ENCODE measurements at regions not wholly inside any gene's neighbourhood (a gene's known extent, or its start where the extent isn't known, plus 50 kb on each side); places are given as distances from the start of the nearest gene placed in this dataset.
"Not testable (repeated sequence)": the region's sequence is repeated elsewhere in the genome, so short reads cannot be mapped to it uniquely, and the experiment has no call there.

DNA sequence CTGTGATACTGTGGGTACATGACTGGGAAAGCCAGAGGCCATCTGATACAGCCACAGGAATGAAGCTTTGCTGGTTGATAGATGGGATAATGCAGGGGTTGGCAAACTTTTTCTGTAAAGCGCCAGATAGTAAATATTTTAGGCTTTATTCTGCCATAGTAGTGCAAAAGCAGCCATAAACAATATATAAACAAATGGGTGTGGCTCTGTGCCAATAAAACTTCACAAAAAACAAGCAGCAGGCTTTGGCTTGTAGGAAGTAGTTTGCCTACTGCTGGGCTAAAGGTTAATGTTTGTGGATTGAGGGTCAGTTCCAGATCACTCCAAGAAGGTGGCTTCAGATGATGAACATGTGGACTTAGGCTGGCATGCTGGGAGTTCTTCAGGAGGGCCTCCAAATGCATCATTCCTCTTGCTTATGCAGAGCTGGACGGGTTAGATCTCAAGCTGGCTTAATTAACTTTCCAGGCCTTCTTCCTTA, 305.7 kb downstream of the RPLP1 start:
- intact Hi-C loops (cut with micrococcal nuclease), result no loop called here

DNA sequence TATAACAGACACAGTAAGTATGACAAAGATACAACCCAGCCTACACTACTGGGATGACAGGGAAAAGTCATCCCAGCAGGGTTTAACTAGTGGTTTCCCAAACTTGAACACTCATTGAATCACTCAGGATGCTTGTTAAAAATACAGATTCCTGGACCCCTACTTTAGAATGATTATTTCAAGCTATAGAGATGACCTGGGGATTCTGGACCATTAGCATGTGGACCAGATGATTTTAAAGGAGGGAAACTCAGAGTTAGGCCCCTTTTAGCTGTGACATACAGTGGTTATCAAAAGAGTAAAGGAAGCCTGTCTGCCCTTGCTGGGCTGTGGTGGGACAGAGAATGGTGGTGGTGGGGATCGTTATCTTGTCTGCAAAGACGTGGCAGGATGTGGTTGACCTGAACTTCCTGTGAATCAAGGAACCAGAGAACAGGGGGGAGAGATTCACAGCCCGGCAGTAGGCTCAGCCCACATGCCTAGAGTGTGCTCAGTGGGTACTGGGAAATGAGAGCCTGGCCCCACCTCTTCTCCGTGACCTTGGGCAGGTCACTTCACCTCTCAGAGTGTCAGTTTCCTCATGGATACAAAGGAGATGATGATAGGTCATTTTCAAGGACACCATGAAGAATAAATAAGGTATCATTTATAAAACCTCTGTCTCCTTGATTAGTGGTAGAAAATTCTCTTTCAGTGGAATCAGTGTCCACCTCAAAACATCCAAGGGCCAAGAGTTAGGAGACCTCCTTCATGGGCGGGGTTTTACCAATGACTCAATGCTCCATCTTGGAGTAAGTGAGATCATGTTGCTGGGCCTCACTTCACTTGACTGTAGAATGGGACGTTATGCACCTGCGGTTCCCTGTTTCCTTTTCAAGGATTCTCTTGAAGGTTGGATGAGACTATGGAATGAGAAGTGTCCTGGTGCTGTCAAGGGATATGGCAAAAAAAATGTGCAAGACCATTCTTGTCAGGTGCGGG, 306.5 kb downstream of the RPLP1 start:
- intact Hi-C loops (cut with micrococcal nuclease), result loop anchor here (1.0 kb wide), 3 partner anchors 45 to 340 kb away; no protein-coding TSS in a partner anchor

DNA sequence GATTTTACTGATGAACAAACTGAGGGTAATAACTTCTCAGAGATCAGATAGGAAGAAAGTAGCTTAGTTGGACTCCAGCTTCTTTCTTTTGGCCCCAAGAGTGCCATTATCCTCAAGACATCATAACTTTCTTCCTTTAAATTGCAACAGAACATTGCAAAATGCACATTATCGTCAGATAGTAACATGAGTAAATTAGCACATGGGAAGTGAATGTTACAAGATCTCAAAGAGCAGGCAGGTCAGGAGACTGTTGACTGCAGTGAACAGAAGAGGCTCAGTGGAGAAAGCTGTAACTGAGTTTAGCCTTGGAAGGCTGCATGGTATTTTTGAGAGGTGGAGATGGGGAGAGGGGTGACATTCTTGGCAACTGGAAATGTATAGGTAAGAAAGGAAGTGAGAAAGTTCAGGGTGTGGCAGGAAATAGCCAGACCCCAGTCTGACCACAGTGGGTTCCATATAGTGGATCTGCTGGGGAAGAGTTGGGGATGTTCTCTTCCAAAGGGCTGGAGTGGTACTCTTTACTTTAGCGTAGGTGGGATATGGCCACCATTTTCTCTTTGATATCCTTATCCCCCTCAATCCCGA, 307.7 kb downstream of the RPLP1 start:
- intact Hi-C loops (cut with micrococcal nuclease), result loop anchor here (2.0 to 5.0 kb wide), 2 partner anchors 598 to 732 kb away; partner anchors contain the start of gene GLCE

DNA sequence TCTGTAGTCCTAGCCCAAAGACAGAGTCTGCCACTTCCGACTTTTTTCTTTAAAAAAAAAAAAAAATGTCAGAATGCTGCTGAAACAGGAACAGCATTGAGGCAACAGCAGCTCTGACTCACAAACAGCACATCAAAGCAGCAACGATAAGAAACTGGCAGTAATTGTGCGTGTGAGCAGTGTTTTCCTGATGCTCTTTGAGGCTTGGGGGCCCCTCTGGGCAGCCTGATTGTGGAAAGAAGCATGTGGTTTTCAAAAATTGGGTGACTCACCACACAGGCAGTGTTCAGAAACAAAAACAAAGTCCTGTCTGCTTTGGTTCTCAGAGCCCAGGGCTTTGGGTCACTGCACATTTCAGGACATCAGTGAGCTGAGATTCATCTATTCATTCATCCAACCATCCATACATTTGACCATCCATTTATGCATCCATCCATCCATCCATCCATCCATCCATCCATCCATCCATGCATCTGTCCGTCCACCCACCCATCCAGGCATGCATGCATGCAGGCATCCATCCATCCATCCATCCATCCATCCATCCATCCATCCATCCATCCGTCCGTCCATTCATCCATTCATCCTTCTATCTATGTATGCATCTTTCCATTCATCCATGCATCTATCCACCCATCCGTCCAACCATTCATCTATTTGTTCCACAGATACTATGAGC, 308.4 kb downstream of the RPLP1 start:
- intact Hi-C loops (cut with micrococcal nuclease), result loop anchor here (2.0 to 5.0 kb wide), 2 partner anchors 599 to 732 kb away; partner anchors contain the start of gene GLCE

DNA sequence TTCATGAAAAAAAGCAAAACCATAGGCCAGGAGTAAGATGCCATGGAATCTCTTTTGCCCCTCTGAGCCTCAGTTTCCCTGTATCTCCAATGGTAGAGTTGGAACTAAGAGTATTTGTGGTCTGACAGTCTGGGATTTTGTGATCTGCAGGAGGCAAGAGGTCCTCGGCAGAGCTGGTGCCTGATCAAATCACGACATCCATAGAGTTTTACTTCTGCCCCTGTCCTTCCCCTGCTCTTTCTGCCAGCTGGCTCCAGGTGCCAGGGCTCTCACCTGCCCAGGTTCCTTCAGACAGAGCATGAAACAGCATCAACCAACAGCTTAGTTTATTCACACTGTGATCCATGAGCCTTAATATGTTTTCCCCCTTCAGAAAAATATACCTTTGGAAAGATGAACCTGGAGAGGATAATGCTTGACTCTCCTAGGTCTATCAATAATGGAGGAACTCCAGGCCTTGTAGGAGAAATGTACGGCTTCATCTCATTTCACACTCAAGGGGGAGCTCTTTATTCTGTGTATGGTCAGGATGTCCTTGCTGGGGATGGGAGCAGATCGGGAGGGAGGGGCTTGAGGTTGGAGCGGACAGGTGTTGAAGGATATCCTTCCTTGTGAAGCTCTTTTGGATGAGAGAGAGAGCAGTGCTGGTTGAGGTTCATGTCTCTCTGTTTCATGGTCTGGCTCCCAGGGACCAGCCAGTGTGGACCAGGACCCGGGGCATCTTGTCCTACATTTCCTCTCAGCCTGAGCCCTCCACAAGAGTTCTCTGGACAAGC, 309.9 kb downstream of the RPLP1 start:
- intact Hi-C loops (cut with micrococcal nuclease), result loop anchor here (5.0 kb wide), 1 partner anchor 600 kb away; the partner anchor contains the start of gene GLCE

DNA sequence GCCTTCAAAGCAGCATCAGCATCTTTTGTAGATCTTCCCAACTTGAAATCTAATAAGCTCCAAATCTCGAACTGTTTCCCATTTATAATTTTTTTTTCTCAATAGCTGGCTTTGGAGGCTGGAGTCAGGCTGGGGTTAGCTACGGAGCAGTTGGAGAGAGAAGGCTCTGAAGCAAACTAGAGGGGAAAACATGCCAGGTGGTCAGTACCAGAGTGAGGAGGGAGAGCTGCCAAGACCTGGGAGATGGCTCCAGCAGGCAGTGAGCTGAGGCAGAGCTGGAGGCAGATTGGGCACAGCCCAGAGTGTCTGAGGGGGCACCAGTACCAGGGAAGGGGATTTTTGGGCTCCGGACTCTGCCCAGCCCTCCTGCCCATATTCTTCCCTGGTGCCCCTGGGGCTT, 311.2 kb downstream of the RPLP1 start:
- intact Hi-C loops (cut with micrococcal nuclease), result loop anchor here (5.0 kb wide), 1 partner anchor 602 kb away; the partner anchor contains the start of gene GLCE

DNA sequence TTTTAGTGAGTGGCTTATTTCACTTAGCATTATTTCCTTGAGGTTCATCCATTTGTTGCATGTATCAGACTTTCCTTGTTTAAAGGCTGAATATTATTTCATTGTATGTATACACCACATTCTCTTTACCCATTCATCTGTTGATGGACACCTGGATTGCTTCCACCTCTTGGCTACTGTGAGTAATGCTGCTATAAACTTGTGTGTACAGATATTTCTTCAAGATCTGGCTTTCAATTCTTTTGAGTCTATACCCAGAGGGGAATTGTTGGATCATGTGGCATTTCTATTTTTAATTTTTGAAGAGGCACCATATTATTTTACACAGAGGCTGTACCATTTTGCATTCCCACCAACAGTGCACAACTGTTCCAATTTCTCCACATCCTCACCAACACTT, 313.5 kb downstream of the RPLP1 start:
- intact Hi-C loops (cut with micrococcal nuclease), result no loop called here

DNA sequence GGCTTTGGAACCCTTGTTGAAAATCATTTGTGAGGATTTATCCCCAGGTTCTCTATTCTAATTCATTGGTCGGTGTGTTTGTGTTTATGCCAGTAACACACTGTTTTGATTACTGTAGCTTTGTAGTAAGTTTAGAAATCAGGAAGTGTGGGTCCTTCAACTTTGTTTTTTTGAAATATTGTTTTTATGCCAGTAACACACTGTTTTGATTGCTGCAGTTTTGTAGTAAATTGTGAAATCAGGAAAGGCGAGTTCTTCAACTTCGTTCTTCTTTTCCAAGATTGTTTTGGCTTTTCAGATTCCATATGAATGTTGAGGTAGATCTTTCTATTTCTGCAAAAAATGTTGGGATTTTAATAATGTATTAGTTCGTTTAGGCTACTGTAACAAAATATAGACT, 314.6 kb downstream of the RPLP1 start:
- intact Hi-C loops (cut with micrococcal nuclease), result no loop called here

DNA sequence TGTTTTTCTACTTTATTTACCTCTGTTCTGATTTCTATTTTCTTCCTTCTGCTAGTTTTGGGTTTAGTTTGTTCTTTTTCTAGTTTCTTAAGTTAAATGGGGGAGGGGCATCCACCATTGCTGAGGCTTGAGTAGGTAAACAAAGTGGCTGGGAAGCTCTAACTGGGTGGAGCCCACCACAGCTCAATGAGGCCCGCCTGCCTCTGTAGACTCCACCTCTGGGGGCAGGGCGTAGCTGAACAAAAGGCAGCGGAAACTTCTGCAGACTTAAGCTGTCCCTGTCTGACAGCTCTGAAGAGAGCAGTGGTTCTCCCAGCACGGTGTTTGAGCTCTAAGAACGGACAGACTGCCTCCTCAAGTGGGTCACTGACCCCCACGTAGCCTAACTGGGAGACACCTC, 316.7 kb downstream of the RPLP1 start:
- intact Hi-C loops (cut with micrococcal nuclease), result not testable (repeated sequence)

DNA sequence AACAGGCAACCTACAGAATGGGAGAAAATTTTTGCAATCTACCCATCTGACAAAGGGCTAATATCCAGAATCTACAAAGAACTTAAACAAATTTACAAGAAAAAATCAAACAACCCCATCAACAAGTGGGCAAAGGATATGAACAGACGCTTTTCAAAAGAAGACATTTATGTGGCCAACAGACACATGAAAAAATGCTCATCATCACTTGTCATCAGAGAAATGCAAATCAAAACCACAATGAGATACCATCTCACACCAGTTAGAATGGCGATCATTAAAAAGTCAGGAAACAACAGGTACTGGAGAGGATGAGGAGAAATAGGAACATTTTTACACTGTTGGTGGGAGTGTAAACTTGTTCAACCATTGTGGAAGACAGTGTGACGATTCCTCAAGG, 321.6 kb downstream of the RPLP1 start:
- intact Hi-C loops (cut with micrococcal nuclease), result not testable (repeated sequence)

DNA sequence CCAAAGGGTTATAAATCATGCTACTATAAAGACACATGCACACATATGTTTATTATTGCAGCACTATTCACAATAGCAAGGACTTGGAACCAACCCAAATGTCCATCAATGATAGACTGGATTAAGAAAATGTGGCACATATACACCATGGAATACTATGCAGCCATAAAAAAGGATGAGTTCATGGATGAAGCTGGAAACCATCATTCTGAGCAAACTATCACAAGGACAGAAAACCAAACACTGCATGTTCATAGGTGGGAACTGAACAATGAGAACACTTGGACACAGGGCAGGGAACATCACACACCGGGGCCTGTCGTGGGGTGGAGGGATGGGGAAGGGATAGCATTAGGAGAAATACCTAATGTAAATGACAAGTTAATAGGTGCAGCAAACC, 322.1 kb downstream of the RPLP1 start:
- intact Hi-C loops (cut with micrococcal nuclease), result not testable (repeated sequence)

DNA sequence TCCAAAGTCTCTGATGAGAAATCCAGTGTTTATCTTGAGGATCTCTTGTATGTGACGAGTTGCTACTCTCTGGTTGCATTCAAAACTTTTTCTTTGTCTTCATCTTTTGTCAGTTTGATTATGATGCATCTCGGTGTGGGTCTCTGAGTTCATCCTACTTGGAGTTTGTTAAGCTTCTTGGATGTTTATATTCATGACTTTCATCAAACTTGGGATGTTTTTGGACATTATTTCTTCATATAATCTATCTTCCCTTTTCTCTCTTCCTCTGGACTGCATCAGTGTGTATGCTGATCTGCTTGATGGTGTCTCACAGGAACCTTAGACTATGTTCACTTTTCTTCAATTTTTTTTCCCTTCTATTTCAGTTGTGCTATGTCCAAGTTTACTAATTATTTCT, 320.4 kb downstream of the TLE3 start:
- intact Hi-C loops (cut with micrococcal nuclease), result no loop called here

DNA sequence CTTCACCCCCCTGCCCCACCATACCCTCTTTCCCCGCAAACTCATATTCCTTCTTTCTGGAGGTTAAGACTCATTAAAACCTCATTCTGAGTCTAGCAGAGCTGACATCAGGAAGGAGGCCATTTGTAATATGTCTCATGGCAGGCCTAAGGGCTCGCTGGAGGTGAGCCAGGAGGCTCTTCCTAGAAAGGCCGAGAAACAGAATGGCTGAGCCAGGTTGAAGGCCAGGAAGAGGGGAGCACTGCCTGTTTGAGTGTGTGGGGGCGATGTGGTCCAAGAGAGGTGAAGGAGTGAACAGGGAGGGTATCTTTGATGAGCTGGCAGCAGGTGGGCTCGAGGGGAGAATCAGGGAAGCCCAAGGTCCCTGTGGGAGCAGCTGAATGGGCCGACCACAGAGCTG, 317.3 kb downstream of the TLE3 start:
- intact Hi-C loops (cut with micrococcal nuclease), result no loop called here

DNA sequence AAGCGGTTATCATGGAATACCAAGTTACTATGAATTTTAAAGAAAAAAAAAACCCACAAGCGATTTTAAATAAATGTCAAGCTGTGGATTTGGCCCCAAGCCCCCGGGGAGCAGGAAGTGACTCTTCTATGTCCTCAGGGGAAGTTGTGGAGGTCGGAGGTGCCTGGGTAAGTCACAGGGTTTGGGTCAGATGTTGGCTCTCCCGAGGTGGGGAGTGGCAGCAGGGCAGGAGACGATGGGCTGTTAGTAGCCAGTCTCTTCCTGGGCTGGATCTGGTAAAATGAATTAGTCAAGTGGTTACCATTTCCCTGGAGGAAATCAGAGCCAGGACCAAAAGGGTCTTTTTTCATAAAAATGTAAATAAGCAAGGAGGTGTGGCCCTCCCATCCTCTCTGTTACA, 316.7 kb downstream of the TLE3 start:
- intact Hi-C loops (cut with micrococcal nuclease), result no loop called here

DNA sequence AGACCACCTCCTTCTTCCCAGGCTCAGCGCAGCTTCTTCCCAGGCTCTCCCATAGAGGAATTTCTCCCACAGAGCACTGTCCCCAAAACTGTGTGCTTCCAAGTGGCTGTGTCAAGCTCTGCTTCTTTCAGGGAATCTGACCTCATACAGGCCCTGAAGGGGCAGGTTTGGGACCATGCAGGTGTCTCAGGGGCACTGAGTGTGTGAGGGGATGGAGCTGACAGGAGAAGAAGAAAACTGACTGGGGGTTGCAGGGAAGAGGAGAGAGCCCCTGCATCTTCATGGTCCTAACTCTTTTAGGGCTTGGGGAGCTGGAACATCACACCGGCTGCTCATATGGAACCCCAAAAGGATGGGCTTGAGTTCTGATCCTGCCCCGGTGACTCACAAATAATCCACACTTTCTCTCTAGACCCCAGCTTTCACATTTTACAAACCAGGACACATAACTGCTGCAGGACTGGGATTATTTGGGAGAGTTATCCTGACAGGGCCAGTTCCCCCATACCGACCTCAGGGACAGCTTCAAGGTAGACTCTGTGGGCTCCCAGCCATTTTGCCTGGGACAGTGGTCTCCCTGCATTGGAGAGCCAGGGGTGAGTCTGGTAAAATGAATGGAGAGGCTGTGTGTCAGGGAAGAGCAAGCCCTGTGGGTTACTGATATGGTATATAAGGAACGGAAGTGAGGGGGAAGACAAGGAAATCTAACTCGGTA, 316.1 kb downstream of the TLE3 start:
- intact Hi-C loops (cut with micrococcal nuclease), result no loop called here

DNA sequence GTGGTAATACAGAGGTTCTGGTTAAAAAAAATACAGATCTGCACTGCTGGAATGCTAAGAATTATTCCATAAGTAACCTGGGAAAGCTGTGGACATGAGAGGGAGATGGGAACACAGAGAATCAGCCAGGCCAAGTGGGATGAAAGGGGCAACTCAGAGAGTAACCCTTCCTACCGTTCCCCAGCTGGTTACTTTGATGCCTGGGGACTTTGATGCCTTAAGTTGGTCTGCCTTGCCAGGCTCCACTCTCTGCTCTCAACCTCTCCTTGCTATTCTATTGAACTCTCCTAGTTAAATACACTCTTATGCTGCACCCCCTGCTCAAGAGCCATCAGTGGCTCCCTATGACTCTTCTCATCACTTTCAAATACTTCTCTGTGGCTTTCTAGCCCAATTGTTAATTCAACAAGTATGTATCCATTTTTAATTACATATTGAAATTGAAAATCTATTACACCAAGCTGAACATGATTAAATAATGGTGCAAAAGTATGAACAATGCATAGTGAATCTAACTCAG, 315.5 kb downstream of the TLE3 start:
- intact Hi-C loops (cut with micrococcal nuclease), result no loop called here

DNA sequence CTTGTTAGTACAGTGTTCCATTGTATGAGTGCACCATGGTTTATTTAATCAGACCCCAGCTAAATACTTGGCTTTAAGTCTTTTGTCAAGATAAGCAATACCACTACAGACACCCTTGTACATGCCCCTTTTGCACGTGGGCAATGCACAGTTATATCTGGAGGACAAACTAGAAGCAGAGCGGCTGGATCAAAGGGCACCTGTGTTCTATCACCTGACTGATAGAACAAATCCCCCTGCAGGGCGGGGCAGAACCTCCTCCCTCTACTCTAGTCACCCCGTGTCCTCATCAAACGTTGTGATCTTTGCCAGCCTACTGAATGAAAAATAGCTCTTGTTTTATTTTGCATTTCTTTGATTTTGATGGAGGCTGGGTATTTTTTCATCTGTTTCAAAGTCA, 314.9 kb downstream of the TLE3 start:
- intact Hi-C loops (cut with micrococcal nuclease), result no loop called here

DNA sequence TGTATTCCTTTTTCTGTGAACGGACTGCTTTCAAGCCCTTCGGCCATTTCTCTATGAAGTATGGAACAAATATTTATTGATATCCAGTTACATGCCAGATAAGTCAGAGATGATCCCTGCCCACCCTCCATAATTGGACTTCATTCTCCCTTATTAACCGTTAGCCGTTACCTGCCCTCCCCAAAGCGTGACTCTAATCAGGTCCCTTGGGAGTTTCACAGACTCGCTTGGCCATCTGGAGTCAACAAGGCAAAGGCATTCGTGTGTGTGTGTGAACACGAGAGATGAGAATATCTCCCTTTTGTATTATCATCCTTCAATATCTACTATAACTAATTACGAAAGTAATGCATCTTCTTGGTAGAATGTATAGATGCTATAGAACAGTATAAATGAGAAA, 314.5 kb downstream of the TLE3 start:
- intact Hi-C loops (cut with micrococcal nuclease), result no loop called here

DNA sequence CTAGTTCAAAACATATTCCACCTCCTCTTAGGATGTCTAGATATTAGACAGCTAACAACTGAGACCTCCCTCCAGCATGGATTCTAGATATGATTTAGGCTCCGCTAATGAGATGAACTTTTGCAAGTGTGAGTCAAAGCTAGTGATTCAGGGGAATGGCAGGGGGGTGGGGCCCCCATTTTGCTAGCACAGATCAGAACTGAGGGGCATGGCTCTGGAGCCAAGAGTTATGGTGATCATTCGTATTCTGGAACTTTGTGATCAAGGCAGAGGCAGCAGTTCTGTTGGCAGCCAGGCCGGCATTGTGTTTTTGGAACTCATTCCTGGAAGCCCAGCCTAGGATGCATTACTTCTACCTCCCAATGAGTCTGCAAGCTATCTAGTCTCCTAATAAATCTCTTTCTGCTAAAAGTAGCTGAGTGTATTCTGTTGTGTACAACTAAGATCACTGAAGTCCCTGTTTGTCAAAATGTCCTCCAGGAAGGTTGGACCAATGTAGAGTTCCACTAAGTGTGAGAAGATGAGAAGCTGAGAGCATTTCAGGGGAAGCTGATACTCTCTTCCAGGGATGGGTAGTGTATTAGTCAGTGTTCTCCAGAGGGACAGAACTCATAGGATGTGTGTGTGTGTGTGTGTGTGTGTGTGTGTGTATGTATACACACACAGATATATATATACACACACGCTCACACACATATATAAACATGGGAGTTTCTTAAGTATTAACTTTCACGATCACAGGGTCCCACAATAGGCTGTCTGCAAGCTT, 312.7 kb downstream of the TLE3 start:
- intact Hi-C loops (cut with micrococcal nuclease), result no loop called here
